GM21619 (cell line): ENCODE measurements at regions not wholly inside any gene's neighbourhood (a gene's known extent, or its start where the extent isn't known, plus 50 kb on each side); places are given as distances from the start of the nearest gene placed in this dataset.

Source experiments
- ATAC-seq: cut with Tn5 transposase; IDR thresholded peaks from one replicate; pipeline ENCODE4 v1.9.1; 2021; ENCODE audit not compliant: unreplicated experiment

GRCh38 chr2:56099963-56100362 is 83.8 kb upstream of the CCDC85A start:
- ATAC-seq, result no peak

GRCh38 chr2:56100791-56101312 is 82.9 kb upstream of the CCDC85A start:
- no peak for ATAC-seq

DNA sequence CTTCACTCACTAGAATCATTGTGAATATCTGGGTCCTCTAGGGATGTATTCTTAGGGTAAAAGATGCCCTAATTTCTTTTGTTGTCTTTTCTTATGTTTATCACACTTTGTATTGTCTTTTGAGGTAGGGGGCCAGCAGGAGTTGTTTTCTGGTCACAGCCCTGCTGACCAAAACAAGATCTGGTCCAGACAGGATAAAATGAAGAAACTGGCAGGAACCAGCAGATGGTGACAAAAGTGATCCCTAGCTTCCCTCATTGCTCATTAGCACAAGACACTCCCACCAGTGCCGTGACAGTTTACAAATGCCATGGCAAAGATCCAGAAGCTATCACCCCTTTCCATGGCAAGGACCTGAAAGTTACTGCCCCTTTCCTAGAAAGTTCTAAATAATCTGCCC is 81.7 kb upstream of the CCDC85A start:
- ATAC-seq, result no peak

- ATAC-seq, result no peak
Measured at GRCh38 chr2:56102866-56103265, 80.9 kb upstream of the CCDC85A start.

DNA sequence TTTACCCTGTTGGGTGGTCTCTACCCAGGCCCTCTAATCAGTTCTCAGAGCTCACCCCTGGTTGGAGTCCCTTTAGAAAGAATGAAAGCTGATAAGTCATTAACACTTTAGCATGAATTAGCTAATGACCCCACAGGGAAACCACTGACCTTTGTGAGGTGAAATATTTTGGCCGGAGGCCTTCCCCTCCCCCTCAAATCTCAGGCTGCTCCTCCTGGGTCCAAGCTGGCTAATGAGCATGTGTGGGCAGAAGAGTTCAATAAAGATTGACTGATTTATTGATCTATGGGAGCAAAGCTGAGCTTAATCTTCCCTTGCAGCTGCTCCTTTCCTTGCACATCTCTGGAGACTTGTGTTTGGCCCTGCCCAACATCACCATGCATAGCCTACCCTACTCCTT is 78.8 kb upstream of the CCDC85A start:
- no peak for ATAC-seq

GRCh38 chr2:56107502-56108220 is 76.1 kb upstream of the CCDC85A start:
- ATAC-seq, result no peak

GRCh38 chr2:56108806-56109205 is 75.0 kb upstream of the CCDC85A start:
- ATAC-seq, result no peak

GRCh38 chr2:56109994-56110393 is 73.8 kb upstream of the CCDC85A start:
- ATAC-seq, result no peak

DNA sequence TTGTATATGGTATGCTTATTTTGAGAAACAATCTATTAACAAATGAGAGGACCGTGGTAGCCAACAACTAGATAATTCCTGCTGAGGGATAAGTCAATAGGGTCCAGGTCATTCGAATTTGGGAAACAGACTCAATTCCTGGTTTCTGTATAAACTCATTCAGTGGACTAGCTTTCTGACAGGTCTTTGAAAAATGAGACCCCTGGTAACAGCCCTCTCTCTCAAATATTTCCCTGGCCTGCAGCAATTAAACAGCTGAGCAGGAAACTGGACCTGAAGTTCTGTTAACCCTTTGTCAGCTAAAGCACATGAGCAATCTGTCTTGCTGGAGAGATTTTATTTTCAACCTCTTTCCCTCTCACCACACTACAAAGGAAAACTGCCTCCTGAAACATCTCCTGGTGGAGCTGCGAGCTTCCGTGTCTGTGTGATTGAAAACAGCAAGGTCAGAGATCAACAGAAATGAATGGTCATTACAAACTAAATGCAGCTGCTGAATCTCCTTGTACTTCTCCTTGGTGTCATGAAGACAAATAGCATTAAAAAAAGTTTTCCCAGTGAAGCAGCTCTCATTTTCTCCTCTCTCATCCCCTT is 70.3 kb upstream of the CCDC85A start:
- ATAC-seq, result no peak

DNA sequence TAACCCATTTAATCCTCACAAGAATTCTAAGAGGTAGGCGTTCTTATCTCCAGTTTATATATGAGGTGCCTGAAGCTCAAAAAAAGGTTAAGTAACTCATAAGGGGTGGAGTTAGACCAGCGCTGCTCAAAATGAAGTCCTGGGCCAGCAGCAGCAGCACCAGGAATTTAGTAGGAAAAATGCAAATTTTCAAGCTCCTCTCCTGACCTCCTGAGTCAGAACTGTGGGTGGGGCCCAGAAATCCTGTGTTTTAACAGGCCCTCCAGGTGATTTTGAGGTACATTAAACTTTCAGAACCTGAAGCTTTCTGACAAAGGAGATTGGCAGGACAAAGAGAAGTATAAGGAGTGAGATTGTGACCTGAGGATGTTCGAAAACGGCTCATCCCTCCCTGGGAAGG is 66.0 kb upstream of the CCDC85A start:
- no peak for ATAC-seq

DNA sequence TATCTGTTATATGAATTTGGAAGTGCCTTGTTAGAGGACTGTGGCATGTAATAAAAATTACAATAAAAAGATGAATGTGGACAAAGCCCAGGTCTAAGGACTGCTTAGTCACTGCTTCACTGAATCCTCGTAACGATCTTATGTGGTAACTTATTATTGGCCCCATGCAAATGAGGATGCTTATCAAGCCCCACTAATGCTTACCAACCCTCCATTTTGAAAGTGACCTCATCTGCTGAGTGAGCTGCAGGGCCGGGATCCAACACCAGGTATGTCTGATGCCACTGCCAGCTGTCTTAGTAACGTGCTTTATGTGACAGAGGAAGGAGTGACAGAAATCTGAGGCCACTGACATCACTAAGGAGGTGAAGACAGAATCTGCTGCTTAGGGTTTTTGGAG is 65.3 kb upstream of the CCDC85A start:
- no peak for ATAC-seq

GRCh38 chr2:56121995-56122394 is 61.8 kb upstream of the CCDC85A start:
- ATAC-seq, result no peak

DNA sequence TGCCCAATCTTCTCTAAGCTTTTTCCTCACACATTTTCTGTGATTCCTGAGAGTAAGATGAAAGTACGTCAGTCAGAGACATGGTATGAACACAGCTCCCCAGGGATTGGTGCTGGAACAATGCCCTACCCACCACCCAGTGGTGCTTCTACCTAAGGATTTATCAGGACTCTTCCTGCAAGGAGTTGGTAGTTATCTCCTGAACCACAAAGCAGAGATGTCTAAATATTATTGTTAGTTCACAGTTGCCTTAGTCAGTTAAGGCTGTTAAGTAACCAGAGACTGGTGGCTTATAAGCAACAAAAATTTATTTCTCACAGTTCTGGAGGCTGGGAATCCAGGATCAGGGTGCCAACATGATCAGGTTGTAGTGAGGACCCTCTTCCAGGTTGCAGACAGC is 60.3 kb upstream of the CCDC85A start:
- no peak for ATAC-seq

- no peak for ATAC-seq
Measured at GRCh38 chr2:56127010-56127409, 56.8 kb upstream of the CCDC85A start.

DNA sequence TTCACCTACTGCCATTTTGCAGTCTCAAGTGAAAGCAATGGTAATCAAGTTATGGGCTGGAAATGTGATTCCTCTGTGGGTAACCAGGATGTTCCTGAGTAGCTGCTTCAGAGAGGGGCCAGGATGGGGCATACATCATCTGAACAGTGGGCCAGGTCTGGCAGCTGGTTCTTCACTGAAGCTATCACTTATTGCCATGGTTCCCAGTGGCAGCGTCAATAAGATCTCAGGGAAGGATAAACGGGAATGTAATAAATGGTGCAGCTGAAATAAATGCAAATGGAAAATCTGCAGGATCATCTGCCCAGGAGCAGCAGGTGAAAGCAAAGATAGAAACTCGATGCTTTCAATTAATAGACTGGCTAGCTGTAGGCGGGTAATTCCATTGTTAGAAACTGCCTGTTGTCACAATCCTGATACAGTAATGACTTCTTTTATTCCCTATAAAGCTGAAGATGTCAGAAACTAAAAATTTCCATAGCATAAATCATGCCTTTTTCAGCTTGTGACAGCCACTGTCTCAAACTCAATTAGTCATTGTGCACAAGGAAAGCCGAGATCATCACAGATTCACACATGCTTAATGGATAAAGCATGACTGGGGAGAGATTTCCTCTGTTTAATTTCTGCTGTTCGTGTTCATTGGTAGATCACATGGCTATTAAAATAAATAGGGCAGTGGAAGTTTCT is 56.2 kb upstream of the CCDC85A start:
- ATAC-seq, result no peak

- no peak for ATAC-seq
Measured at GRCh38 chr2:56128235-56128634, 55.6 kb upstream of the CCDC85A start.

DNA sequence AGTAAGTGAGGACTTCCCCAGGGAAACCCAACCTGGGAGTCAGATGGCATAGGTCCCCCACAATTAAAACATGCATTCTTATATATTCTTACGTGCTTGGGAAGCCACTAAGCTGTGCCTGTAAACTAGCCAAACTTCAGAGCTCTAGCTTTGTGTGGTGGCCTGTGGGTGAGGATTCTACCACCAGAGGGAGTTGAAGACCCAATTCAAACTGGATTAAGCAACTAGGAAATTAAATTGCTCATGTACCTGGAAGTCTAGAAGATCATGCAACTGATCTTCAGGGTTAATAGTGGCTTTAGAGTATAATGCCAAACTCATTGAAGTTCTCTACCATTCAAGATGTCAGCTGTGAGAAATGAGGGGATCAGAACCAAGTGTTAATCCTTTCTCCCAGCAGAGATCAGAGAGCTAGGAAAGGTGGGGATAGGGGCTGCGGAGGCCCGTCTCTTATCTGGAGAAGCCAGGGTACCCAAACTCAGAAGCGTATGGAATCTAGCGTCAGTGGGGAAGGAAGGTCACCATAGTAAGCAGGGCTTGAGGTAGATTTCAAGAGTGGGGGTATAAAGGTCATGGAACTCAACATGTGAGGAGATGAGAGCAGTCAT is 53.2 kb upstream of the CCDC85A start:
- no peak for ATAC-seq

DNA sequence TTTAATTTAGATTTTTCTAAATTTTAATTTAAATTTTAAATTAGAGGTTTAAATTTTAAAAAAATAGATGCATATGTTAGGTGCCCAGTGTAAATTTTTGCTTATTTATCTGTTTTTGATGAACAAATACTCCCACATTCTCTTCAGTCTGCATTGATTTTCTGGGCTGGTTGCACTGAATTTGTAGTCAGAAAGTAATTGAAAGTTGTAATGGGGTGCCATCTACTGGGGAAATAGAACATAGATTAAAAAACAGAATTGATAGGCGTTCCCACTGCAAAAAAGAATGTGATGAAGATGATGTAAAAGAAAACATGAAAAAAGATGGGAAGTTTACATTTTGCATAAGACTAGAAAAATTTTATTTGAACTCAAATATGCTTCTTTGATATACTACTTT is 51.7 kb upstream of the CCDC85A start:
- ATAC-seq, result no peak

DNA sequence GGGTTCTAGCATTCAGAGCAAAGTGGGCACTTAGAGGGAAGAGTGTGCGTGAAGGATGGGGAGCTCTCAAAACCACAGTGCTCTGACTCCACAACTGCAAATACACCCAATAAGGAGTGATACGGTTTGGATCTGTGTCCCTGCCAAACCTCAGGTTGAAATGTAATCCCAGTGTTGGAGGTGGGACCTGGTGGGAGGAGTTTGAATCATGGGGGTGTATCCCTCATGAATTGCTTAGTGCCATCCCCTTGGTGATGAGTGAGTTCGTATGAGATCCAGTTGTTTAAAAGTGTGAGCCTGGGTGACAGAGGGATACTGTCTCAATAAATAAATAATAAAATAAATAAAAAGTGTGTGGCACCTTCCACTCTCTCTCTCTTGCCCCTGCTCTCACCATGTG is 50.3 kb upstream of the CCDC85A start:
- no peak for ATAC-seq

DNA sequence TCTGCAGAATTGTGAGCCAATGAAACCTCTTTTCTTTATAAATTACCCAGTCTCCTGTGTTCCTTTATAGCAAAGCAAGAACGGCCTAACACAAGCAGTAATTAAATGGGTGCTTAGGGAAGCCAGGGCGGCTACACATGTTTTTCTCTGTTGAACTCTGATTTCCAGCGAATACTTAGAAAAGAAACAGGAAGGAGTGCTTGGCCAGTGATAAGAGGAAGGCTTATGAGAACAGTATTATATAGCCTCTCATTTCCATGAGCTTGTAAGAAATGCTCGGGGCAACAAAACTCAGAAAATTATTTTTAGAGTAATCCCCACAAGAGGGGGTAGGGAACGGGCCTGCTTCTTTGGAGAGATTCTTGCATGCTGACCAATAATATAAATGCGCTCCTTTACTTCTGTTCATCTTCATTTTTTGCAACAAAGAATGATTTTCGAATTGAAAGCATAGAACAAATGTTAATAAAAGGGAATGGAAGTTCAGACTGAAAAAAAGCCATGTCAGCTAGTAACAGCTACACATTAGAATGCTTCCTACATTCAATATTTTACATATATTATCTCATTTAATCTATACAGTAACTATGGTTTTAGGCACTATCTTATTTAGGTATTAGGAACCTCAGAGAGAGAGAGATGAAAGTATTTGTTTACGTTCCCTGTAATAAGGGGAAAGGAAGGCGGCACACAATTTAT is 49.7 kb upstream of the CCDC85A start:
- ATAC-seq, result no peak
